OCI-LY1 (cell line): ENCODE measurements at regions not wholly inside any gene's neighbourhood (a gene's known extent, or its start where the extent isn't known, plus 50 kb on each side); places are given as distances from the start of the nearest gene placed in this dataset.

Experiments
- H2AFZ ChIP-seq: fragments of 200-600 bp; sonication (generic), shearing (Covaris generic); 2 replicates; pipeline ENCODE4 v1.6.0; 2014; ENCODE audit warnings: antibody characterized with exemption, mild to moderate bottlenecking, low read length
- H3F3A ChIP-seq: fragments of 200-600 bp; sonication (generic), shearing (Covaris generic); 2 replicates; pipeline ENCODE4 v1.6.0; 2014; ENCODE audit warnings: mild to moderate bottlenecking, antibody characterized with exemption, low read length, moderate library complexity; ENCODE audit not compliant: insufficient read depth
- H3K27ac ChIP-seq: fragments of 200-600 bp; sonication (generic); 2 replicates; pipeline ENCODE4 v1.5.1; 2014; ENCODE audit warnings: low read length, mixed run types, mild to moderate bottlenecking, low read depth; ENCODE audit not compliant: poor library complexity, severe bottlenecking
- H3K27me3 ChIP-seq: fragments of 200-600 bp; sonication (generic); 2 replicates; pipeline ENCODE4 v1.6.0; 2014; ENCODE audit warnings: antibody characterized with exemption, mild to moderate bottlenecking, low read length, moderate library complexity; ENCODE audit not compliant: insufficient read depth
- H3K36me3 ChIP-seq: fragments of 200-600 bp; sonication (generic); 2 replicates; pipeline ENCODE4 v1.6.1; 2014; ENCODE audit warnings: mild to moderate bottlenecking, antibody characterized with exemption, low read length, moderate library complexity, mixed read lengths; ENCODE audit not compliant: insufficient read depth
- H3K4me1 ChIP-seq: fragments of 200-600 bp; sonication (generic); 2 replicates; pipeline ENCODE4 v1.5.1; 2014; ENCODE audit warnings: mild to moderate bottlenecking, low read length, moderate library complexity; ENCODE audit not compliant: insufficient read depth, severe bottlenecking
- H3K4me2 ChIP-seq: fragments of 200-600 bp; sonication (generic), shearing (Covaris generic); 2 replicates; pipeline ENCODE4 v1.6.1; 2014; ENCODE audit warnings: low read length
- H3K4me3 ChIP-seq: fragments of 200-600 bp; sonication (generic); 2 replicates; pipeline ENCODE4 v1.5.1; 2014; ENCODE audit warnings: low read length, low read depth, mild to moderate bottlenecking, mixed read lengths; ENCODE audit not compliant: poor library complexity, severe bottlenecking
- H3K79me2 ChIP-seq: fragments of 200-600 bp; shearing (Covaris generic); 2 replicates; pipeline ENCODE4 v1.6.1; 2016; ENCODE audit warnings: mixed run types, low read length, mixed read lengths; ENCODE audit not compliant: insufficient read depth
- H3K9ac ChIP-seq: fragments of 200-600 bp; sonication (generic), shearing (Covaris generic); 2 replicates; pipeline ENCODE4 v1.6.1; 2014; ENCODE audit warnings: mild to moderate bottlenecking, low read length, mixed read lengths
- H3K9me2 ChIP-seq: fragments of 200-600 bp; sonication (generic), shearing (Covaris generic); 2 replicates; pipeline ENCODE4 v1.6.1; 2014; ENCODE audit warnings: low read depth, mild to moderate bottlenecking, low read length, mixed read lengths
- H3K9me3 ChIP-seq: fragments of 200-600 bp; shearing (Covaris generic); 2 replicates; pipeline ENCODE4 v1.6.1; 2014; ENCODE audit warnings: low read length, mixed read lengths
- H4K20me1 ChIP-seq: fragments of 200-600 bp; sonication (generic), shearing (Covaris generic); 2 replicates; pipeline ENCODE4 v1.6.0; 2016; ENCODE audit warnings: mild to moderate bottlenecking, low read length; ENCODE audit not compliant: insufficient read depth
- EZH2 ChIP-seq: fragments of 200-600 bp; sonication (generic), shearing (Covaris generic); IDR thresholded peaks from 2 replicates; pipeline ENCODE4 v1.8.0; 2017; ENCODE audit warnings: borderline replicate concordance, mixed run types, mild to moderate bottlenecking, antibody characterized with exemption, low read length, moderate library complexity, mixed read lengths
- TF ChIP-seq, protein P1 (sequence below): fragments of 200-600 bp; sonication (generic), shearing (Covaris generic); IDR thresholded peaks from 2 replicates; pipeline ENCODE4 v1.5.1; 2017; ENCODE audit warnings: mild to moderate bottlenecking, antibody characterized with exemption, low read length, moderate library complexity, mixed read lengths

DNA sequence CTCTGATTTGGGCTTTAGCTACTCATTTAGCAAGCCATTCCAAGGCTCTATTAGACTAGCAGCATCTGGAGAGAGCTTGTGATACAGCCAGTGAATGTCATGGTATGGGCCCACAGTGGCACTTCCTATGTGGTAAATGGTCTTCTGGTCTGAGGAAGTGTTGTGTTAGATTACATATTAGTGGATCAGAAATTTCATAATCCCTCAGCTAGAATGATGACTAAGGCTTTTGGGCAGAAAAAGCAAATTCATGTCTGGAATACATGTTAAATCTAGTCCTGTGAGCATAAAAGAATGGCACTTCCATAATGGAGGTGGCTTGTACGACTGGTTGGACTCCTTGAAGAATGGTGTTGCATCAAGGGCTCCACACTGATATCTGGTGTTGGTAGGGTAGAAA lies 436.8 kb upstream of the CWC22 start:
- Histone ChIP-seq H4K20me1 (no peaks in the 10 kb centered on the region), H3K27ac (no peak overlapping the region), H3K4me2 (no peak overlapping the region), H3K4me3 (no peak overlapping the region), H3K9me3 (no peaks in the 10 kb centered on the region), H2AFZ (no peak overlapping the region), H3K9me2 (no peaks in the 10 kb centered on the region), H3K79me2 (no peaks in the 10 kb centered on the region), H3K27me3 (no peaks in the 10 kb centered on the region), H3K36me3 (no peaks in the 10 kb centered on the region), H3K9ac (no peak overlapping the region), H3F3A (no peaks in the 10 kb centered on the region), H3K4me1 (no peaks in the 10 kb centered on the region)
- no peak for TF ChIP-seq EZH2
- TF ChIP-seq, protein P1, sequence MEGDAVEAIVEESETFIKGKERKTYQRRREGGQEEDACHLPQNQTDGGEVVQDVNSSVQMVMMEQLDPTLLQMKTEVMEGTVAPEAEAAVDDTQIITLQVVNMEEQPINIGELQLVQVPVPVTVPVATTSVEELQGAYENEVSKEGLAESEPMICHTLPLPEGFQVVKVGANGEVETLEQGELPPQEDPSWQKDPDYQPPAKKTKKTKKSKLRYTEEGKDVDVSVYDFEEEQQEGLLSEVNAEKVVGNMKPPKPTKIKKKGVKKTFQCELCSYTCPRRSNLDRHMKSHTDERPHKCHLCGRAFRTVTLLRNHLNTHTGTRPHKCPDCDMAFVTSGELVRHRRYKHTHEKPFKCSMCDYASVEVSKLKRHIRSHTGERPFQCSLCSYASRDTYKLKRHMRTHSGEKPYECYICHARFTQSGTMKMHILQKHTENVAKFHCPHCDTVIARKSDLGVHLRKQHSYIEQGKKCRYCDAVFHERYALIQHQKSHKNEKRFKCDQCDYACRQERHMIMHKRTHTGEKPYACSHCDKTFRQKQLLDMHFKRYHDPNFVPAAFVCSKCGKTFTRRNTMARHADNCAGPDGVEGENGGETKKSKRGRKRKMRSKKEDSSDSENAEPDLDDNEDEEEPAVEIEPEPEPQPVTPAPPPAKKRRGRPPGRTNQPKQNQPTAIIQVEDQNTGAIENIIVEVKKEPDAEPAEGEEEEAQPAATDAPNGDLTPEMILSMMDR = no peak

DNA sequence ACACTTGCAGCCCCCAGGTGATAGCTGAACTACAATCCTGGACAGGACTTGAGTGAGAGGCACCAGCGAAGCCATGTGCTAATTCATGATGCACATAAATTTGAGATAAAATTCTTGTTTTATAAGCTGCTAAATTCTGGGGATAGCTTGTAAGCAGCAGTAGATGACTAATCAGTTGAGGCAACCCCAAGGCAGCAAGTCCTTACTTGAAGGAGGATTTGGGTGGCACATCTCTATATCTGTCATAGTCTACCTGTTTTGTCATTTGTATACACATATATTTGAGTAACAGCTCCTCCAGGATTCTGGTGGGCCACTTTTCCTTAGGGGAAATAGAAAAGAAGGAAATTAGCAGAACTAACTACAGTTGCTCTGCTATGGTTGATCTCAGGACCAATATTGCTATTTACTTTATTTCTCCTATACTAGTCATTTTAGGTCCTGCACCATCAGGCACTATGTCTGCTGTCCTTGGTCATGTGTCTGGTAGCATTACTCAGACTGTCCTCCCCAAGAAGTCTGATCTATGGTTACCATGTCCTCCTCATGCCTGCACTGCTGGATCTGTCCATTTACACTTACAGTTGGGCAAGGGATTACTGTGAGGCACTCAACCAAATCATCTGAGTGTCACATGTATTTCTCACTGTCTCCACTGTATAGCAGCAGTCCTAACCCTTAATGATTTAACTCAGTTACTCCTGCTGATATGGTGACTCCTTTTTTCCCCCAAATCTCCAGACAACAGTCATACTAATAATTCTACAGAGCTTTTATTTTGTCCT lies 436.0 kb upstream of the CWC22 start:
- Histone ChIP-seq H4K20me1 (no peaks in the 10 kb centered on the region), H3K27me3 (no peaks in the 10 kb centered on the region), H3K36me3 (no peaks in the 10 kb centered on the region), H3K9ac (no peak overlapping the region), H3K79me2 (no peaks in the 10 kb centered on the region), H3K9me2 (no peaks in the 10 kb centered on the region), H3K4me2 (no peak overlapping the region), H2AFZ (no peak overlapping the region), H3K4me3 (no peak overlapping the region), H3K27ac (no peak overlapping the region), H3K4me1 (no peaks in the 10 kb centered on the region), H3F3A (no peaks in the 10 kb centered on the region), H3K9me3 (no peaks in the 10 kb centered on the region)
- TF ChIP-seq, protein P1 = no peak
- TF ChIP-seq EZH2 = no peak

DNA sequence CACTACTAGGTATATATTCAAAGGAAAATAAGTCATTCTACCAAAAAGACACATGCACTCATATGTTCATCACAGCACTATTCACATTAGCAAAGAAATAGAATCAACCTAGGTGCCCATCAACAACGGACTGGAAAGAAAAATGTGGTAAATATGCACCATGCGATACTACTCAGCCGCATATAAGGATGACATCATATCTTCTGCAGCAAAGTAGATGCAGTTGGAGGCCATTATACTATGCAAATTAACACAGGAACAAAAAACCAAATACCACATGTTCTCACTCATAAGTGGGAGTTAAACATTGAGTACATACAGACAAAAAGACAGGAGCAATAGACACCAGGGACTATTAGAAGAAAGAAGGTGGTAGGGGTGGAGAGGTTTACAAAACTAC lies 412.1 kb upstream of the CWC22 start:
- H3K4me3 ChIP-seq = no peak overlapping the region
- no peaks in the 10 kb centered on the region for H3K9me2 ChIP-seq
- no peaks in the 10 kb centered on the region for H3K79me2 ChIP-seq
- TF ChIP-seq EZH2 = no peak
- TF ChIP-seq, protein P1 = no peak
- no peaks in the 10 kb centered on the region for H3F3A ChIP-seq
- H3K27ac ChIP-seq = no peak overlapping the region
- no peaks in the 10 kb centered on the region for H3K4me1 ChIP-seq
- no peaks in the 10 kb centered on the region for H3K27me3 ChIP-seq
- H3K9me3 ChIP-seq = no peaks in the 10 kb centered on the region
- no peak overlapping the region for H3K4me2 ChIP-seq
- H3K9ac ChIP-seq = no peak overlapping the region
- H2AFZ ChIP-seq = no peak overlapping the region
- H4K20me1 ChIP-seq = no peaks in the 10 kb centered on the region
- no peaks in the 10 kb centered on the region for H3K36me3 ChIP-seq
